ENCODE measurements at regions not wholly inside any gene's neighbourhood (a gene's known extent, or its start where the extent isn't known, plus 50 kb on each side); places are given as distances from the start of the nearest gene placed in this dataset.

- no peak for DNase-seq (ENCODE audit: low read depth in 2 of 2)
Measured at GRCh38 chr2:237030382-237030781, 55.3 kb upstream of the COPS8 start.

DNA sequence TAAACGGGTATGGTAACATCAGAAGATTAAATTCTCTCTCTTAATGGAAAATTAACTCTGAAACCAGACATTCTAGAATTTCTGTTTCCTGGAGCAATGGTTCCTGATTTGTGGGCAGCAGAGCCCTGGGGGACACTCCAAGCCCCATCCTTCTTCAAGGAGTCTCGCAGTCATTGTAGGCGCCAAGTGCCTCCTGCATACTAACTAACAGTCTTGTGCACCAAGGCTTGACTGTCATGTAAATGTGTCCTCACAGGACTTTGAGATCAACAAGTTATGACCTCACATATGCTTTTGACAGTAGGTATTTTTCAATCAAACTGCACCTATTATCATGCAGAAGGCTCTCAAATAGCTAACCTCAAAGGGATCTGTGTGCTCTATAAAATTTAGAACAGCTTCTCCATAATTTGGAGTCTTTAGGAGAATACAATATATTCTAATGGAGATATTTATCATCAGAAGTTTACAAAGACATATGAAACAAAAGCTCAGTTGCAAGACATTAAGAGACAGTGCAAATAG is 52.1 kb upstream of the COPS8 start:
- DNase-seq (ENCODE audit: low read depth in 2 of 2) = no peak

- no peak for DNase-seq (ENCODE audit: low read depth in 2 of 2)
Measured at GRCh38 chr2:237035781-237036475, 49.8 kb upstream of the COPS8 start.

Measured in fibroblast of skin of left biceps (primary cell).